ENCODE measurements at regions not wholly inside any gene's neighbourhood (a gene's known extent, or its start where the extent isn't known, plus 50 kb on each side); places are given as distances from the start of the nearest gene placed in this dataset.

DNA sequence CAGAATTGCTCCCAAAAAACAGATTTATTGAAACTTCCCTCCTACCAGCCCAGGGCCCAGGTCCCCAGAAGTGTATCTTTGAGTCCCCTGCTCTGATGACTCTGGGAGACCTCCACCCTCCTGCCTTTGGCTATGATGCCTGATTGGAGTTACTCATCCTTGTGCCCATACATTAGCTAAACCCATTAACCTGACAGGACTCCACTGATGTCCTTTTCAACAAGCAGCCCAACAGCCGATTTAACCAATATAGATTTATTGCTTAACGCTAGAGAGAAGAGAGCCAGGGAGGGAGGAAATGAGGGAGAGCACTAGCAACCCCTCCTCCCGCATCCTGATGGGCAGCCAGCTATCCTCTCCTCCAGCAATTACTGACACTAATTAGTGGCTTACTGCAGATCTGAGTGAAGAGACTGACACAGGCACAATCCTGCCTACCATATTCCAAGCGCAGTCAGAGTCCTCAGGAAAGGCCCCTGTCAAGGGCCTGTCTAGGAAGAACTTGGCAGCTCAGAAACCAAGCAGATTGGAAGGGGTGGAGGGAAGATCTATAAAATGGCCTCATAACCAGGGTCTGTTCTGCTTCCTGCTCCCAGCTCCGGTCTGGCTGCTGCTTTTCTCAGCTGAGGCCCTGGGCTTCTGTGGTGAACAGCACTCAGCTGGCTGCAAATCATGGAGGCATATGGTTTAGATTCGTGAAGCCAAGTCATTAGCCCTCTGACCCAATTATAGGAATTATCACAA lies 484.5 kb upstream of the DAB1 start:
- Histone ChIP-seq H3K9me3 (ENCODE audit: insufficient read depth, low read depth) (no peaks in the 10 kb centered on the region), H3K9me2 (ENCODE audit: insufficient read depth) (no peaks in the 10 kb centered on the region), H3K79me2 (ENCODE audit: low read depth) (no peaks in the 10 kb centered on the region), H4K20me1 (ENCODE audit: insufficient read depth) (no peaks in the 10 kb centered on the region), H3K4me1 (replicated peaks; ENCODE audit: insufficient read depth) (no peaks in the 10 kb centered on the region), H3F3A (ENCODE audit: insufficient read depth, low read depth) (no peaks in the 10 kb centered on the region), H3K4me3 (no peak overlapping the region), H3K4me2 (no peak overlapping the region), H3K27me3 (ENCODE audit: insufficient read depth, low read depth) (peaks cover 9% of the 10 kb centered on the region; the same call in 1 of the 2 replicates), H3K27ac (no peak overlapping the region), H3K36me3 (ENCODE audit: low read depth) (no peaks in the 10 kb centered on the region), H2AFZ (no peak overlapping the region)
- intact Hi-C loops (cut with micrococcal nuclease; ENCODE audit: unreplicated experiment) = no loop called here
- ChIA-PET POLR2A (ENCODE audit: unreplicated experiment) (no interaction called here), CTCF (no interaction called here)
- TF ChIP-seq, protein P1, sequence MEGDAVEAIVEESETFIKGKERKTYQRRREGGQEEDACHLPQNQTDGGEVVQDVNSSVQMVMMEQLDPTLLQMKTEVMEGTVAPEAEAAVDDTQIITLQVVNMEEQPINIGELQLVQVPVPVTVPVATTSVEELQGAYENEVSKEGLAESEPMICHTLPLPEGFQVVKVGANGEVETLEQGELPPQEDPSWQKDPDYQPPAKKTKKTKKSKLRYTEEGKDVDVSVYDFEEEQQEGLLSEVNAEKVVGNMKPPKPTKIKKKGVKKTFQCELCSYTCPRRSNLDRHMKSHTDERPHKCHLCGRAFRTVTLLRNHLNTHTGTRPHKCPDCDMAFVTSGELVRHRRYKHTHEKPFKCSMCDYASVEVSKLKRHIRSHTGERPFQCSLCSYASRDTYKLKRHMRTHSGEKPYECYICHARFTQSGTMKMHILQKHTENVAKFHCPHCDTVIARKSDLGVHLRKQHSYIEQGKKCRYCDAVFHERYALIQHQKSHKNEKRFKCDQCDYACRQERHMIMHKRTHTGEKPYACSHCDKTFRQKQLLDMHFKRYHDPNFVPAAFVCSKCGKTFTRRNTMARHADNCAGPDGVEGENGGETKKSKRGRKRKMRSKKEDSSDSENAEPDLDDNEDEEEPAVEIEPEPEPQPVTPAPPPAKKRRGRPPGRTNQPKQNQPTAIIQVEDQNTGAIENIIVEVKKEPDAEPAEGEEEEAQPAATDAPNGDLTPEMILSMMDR (conservative IDR thresholded peaks at IDR 0.05) = no peak
- BruUV-seq (replicated peaks) = no TSS peak
- DNase-seq = no peak

DNA sequence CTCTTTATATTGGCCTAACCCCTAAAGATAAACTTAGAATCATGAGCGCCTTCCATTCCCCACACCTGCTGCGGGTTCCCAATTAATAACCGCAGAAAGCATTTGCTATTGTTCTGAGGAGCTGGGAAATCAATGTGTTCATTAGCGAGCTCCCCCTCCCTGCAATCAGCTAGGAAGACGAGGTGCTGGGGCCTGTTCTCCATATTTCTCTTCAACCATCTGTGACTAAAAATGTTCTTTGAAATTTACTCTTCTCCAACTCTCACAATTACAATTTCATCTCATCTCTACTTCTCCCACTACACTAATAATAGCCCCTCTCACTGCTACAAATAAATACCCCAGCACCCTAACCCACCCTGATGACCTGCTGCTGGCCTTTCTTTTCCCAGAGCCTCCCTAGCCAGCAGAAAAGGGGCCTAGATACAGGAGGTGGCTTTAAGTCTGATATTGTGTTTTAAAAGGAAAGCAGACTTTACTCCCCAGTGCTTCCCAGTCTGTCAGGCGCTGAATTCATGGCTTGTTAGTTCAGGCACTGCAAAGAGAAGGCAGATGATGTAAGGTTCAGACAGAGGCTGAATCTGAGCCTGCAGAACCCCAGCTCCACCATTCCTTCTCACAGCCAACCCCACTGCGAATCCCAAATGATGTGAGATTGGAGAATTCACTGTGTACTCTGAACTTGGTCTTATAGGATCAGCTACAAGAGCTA lies 477.5 kb upstream of the DAB1 start:
- intact Hi-C loops (cut with micrococcal nuclease; ENCODE audit: unreplicated experiment) = no loop called here
- no peaks in the 10 kb centered on the region for H3K36me3 ChIP-seq (ENCODE audit: low read depth)
- no peak overlapping the region for H3K27ac ChIP-seq
- no peak overlapping the region for H3K4me3 ChIP-seq
- no peaks in the 10 kb centered on the region for H3F3A ChIP-seq (ENCODE audit: insufficient read depth, low read depth)
- TF ChIP-seq, protein P1 (conservative IDR thresholded peaks at IDR 0.05) = no peak
- no peak for TF ChIP-seq EZH2 (IDR thresholded peaks at IDR 0.05; ENCODE audit: low read depth)
- CTCF ChIA-PET = no interaction called here
- H4K20me1 ChIP-seq (ENCODE audit: insufficient read depth) = no peaks in the 10 kb centered on the region
- POLR2A ChIA-PET (ENCODE audit: unreplicated experiment) = no interaction called here
- peaks cover 4% of the 10 kb centered on the region; the same call in 1 of the 2 replicates for H3K27me3 ChIP-seq (ENCODE audit: insufficient read depth, low read depth)
- H3K79me2 ChIP-seq (ENCODE audit: low read depth) = no peaks in the 10 kb centered on the region
- no TSS peak for BruUV-seq (replicated peaks)
- no peaks in the 10 kb centered on the region for H3K9me3 ChIP-seq (ENCODE audit: insufficient read depth, low read depth)
- no peak for DNase-seq
- no peak overlapping the region for H3K4me2 ChIP-seq
- no peaks in the 10 kb centered on the region for H3K9me2 ChIP-seq (ENCODE audit: insufficient read depth)
- H2AFZ ChIP-seq = no peak overlapping the region
- no peaks in the 10 kb centered on the region for H3K4me1 ChIP-seq (replicated peaks; ENCODE audit: insufficient read depth)

DNA sequence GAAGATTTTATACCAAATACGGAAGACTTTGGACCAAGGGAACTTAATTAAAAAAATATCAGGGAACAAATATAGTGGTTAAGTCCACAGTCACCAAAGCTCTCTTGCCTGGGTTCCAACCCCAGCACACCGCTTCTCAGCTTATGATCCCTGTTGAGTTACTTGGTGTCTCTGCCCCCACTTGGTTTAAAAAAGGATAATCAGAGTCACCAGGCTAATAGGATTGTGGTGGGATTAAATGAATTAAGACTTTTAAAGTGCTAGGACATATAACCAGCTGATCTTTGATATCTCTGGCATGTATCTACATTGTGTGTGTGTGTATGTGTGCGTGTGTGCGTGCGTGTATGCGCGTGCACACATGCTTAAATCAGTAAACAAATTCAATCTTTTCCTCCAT lies 474.7 kb upstream of the DAB1 start:
- POLR2A ChIA-PET (ENCODE audit: unreplicated experiment) = no interaction called here
- no peaks in the 10 kb centered on the region for H3K36me3 ChIP-seq (ENCODE audit: low read depth)
- H3K4me2 ChIP-seq = no peak overlapping the region
- no peak overlapping the region for H2AFZ ChIP-seq
- no peaks in the 10 kb centered on the region for H3F3A ChIP-seq (ENCODE audit: insufficient read depth, low read depth)
- BruUV-seq (replicated peaks) = no TSS peak
- no peaks in the 10 kb centered on the region for H3K9me3 ChIP-seq (ENCODE audit: insufficient read depth, low read depth)
- DNase-seq = no peak
- TF ChIP-seq, protein P1 (conservative IDR thresholded peaks at IDR 0.05) = no peak
- no peak for TF ChIP-seq EZH2 (IDR thresholded peaks at IDR 0.05; ENCODE audit: low read depth)
- peaks cover 4% of the 10 kb centered on the region; the same call in 1 of the 2 replicates for H3K27me3 ChIP-seq (ENCODE audit: insufficient read depth, low read depth)
- intact Hi-C loops (cut with micrococcal nuclease; ENCODE audit: unreplicated experiment) = no loop called here
- H3K27ac ChIP-seq = no peak overlapping the region
- no peaks in the 10 kb centered on the region for H4K20me1 ChIP-seq (ENCODE audit: insufficient read depth)
- H3K4me3 ChIP-seq = no peak overlapping the region
- CTCF ChIA-PET = no interaction called here
- no peaks in the 10 kb centered on the region for H3K9me2 ChIP-seq (ENCODE audit: insufficient read depth)
- no peaks in the 10 kb centered on the region for H3K4me1 ChIP-seq (replicated peaks; ENCODE audit: insufficient read depth)
- no peaks in the 10 kb centered on the region for H3K79me2 ChIP-seq (ENCODE audit: low read depth)

Measured in PC-9 (cell line).